GM12878 (cell line): ENCODE measurements at regions not wholly inside any gene's neighbourhood (a gene's known extent, or its start where the extent isn't known, plus 50 kb on each side); places are given as distances from the start of the nearest gene placed in this dataset.

Source experiments
- ATAC-seq: fragments of 200-7000 bp; cut with Tn5 transposase; 3 replicates; pipeline ENCODE4 v1.9.1; 2020; ENCODE audit warnings: mild to moderate bottlenecking, moderate library complexity
- BruUV-seq: library from RNA; stranded (reverse); fragments of 400-500 nt; replicated peaks from 2 replicates; lab custom pipeline; 2021; lab: Mats Ljungman, UMichigan
- CTCF ChIA-PET: fragments of 300-600 bp; sonication (Branson Sonifier 250); formaldehyde crosslinking; extraction: SDS; loops from one replicate; lab custom pipeline; 2021; ENCODE audit warnings: inconsistent platforms; lab: Yijun Ruan, JAX
- POLR2A ChIA-PET: fragments of 350-600 bp; formaldehyde crosslinking; extraction: SDS; loops from one replicate; lab custom pipeline; 2021; ENCODE audit warnings: inconsistent platforms; lab: Charles Lee
- RAD21 ChIA-PET: fragments of 300-600 bp; sonication (Branson Sonifier 250); formaldehyde crosslinking; loops from one replicate; lab custom pipeline; 2023; ENCODE audit warnings: antibody characterized with exemption; ENCODE audit not compliant: unreplicated experiment; lab: Charles Lee
- SMC1A ChIA-PET: fragments of 300-600 bp; sonication (Branson Sonifier 250); formaldehyde crosslinking; loops from one replicate; lab custom pipeline; 2023; ENCODE audit not compliant: unreplicated experiment, uncharacterized antibody; lab: Charles Lee
- DNase-seq: peaks from one replicate; pipeline ENCODE4 v3.0.0-alpha.2; 2011; ENCODE audit warnings: low read depth, low spot score
- FAIRE-seq: peaks from 3 replicates; lab custom pipeline; 2011; peaks lifted over from hg19 to GRCh38; lab: Jason Lieb, UNC
- H2AFZ ChIP-seq: 2 replicates; pipeline ENCODE4 v1.6.0; 2011; ENCODE audit warnings: low read depth, low read length, control low read depth; ENCODE audit not compliant: control insufficient read depth
- H3K27ac ChIP-seq: 2 replicates; pipeline ENCODE4 v1.5.1; 2011; ENCODE audit warnings: control low read depth; ENCODE audit not compliant: control insufficient read depth, insufficient read depth
- H3K27me3 ChIP-seq, 2 experiments: replicated peaks in 1 of 2; 2 replicates each; pipeline versions ENCODE4 v1.6.0 to v1.6.1; 2011; ENCODE audit warnings: low read length in 1 of 2; ENCODE audit not compliant: control insufficient read depth in 2 of 2, insufficient read depth in 2 of 2
- H3K36me3 ChIP-seq, 2 experiments: 2 replicates each; pipeline ENCODE4 v1.5.1; 2011; ENCODE audit warnings: low read length in 1 of 2; ENCODE audit not compliant: control insufficient read depth in 2 of 2, insufficient read depth in 2 of 2
- H3K4me1 ChIP-seq: 2 replicates; pipeline ENCODE4 v1.6.1; 2011; ENCODE audit warnings: mild to moderate bottlenecking, low read length, moderate library complexity, mixed read lengths; ENCODE audit not compliant: control insufficient read depth, insufficient read depth
- H3K4me2 ChIP-seq: 2 replicates; pipeline ENCODE4 v1.6.0; 2011; ENCODE audit warnings: control low read depth; ENCODE audit not compliant: control insufficient read depth, insufficient read depth
- H3K4me3 ChIP-seq: fragments of 200-600 bp; sonication (generic); 2 replicates; pipeline ENCODE4 v1.5.1; 2016
- H3K79me2 ChIP-seq: 2 replicates; pipeline ENCODE4 v1.6.0; 2011; ENCODE audit warnings: low read length; ENCODE audit not compliant: control insufficient read depth, insufficient read depth
- H3K9ac ChIP-seq: 2 replicates; pipeline ENCODE4 v1.8.0; 2011; ENCODE audit warnings: low read length, control low read depth, mixed read lengths; ENCODE audit not compliant: control insufficient read depth, insufficient read depth
- H3K9me3 ChIP-seq: replicated peaks from 3 replicates; pipeline ENCODE4 v1.5.1; 2011; ENCODE audit warnings: mild to moderate bottlenecking, low read length; ENCODE audit not compliant: control insufficient read depth, insufficient read depth
- H4K20me1 ChIP-seq: 2 replicates; pipeline ENCODE4 v1.6.0; 2011; ENCODE audit not compliant: control insufficient read depth, insufficient read depth
- BRCA1 ChIP-seq: IDR thresholded peaks from 2 replicates; pipeline ENCODE4 v1.6.1; 2011; ENCODE audit warnings: low read depth, low read length, improper control_type of control experiment
- CHD1 ChIP-seq: IDR thresholded peaks from 2 replicates; pipeline ENCODE4 v1.6.1; 2012; ENCODE audit warnings: low read depth, low read length, improper control_type of control experiment
- EGR1 ChIP-seq, 2 experiments: IDR thresholded peaks; 1 replicate in 1 of 2; 2 replicates in 1 of 2; pipeline ENCODE4 v1.6.1; 2011 to 2012; ENCODE audit warnings: low read depth in 2 of 2, low read length in 2 of 2, borderline replicate concordance in 1 of 2, mild to moderate bottlenecking in 1 of 2, moderate library complexity in 1 of 2
- IKZF2 ChIP-seq, 2 experiments: fragments of 450-650 bp; IDR thresholded peaks; 2 replicates each; pipeline ENCODE4 v1.6.1; 2017; ENCODE audit warnings: mild to moderate bottlenecking in 2 of 2, moderate library complexity in 2 of 2
- NR2C2 ChIP-seq: IDR thresholded peaks from 2 replicates; pipeline ENCODE4 v1.6.1; 2011; ENCODE audit warnings: borderline replicate concordance, low read depth; ENCODE audit not compliant: control insufficient read depth, insufficient read length
- POLR2AphosphoS2 ChIP-seq: IDR thresholded peaks from 2 replicates; pipeline ENCODE4 v1.6.1; 2011; ENCODE audit warnings: low read depth, mild to moderate bottlenecking, low read length, improper control_type of control experiment, moderate library complexity
- RAD51 ChIP-seq: fragments of 450-650 bp; IDR thresholded peaks from 2 replicates; pipeline ENCODE4 v1.6.1; 2016; ENCODE audit warnings: moderate library complexity, mild to moderate bottlenecking, inconsistent platforms
- RCOR1 ChIP-seq: conservative IDR thresholded peaks from 2 replicates; pipeline ENCODE4 v1.6.1; 2012; ENCODE audit warnings: low read depth, low read length, improper control_type of control experiment
- SPI1 ChIP-seq: IDR thresholded peaks from 2 replicates; pipeline ENCODE4 v1.6.1; 2011; ENCODE audit warnings: low read depth, mild to moderate bottlenecking, low read length, moderate library complexity, borderline replicate concordance; ENCODE audit not compliant: insufficient read depth
- TCF12 ChIP-seq: IDR thresholded peaks from 2 replicates; pipeline ENCODE4 v1.6.1; 2011; ENCODE audit warnings: low read depth, mild to moderate bottlenecking, low read length
- ZNF24 ChIP-seq: fragments of 450-650 bp; IDR thresholded peaks from 2 replicates; pipeline ENCODE4 v1.6.1; 2017; ENCODE audit warnings: antibody characterized with exemption, mild to moderate bottlenecking
- WGBS: methylation state at CpG from one replicate; pipeline ENCODE4 v1.1.6; 2016; ENCODE audit warnings: low lambda C conversion rate; ENCODE audit not compliant: insufficient replicate concordance, insufficient coverage; ENCODE audit errors: missing lambda C conversion rate; 5-methylcytosine and 5-hydroxymethylcytosine counted together
- in situ Hi-C: fragments of 300-500 bp; cut with MboI; formaldehyde crosslinking; loops from 9 replicates; pipeline ENCODE4 v1.14.3; 2018; ENCODE audit warnings: mixed read lengths
- intact Hi-C: fragments of 100-400 bp; cut with micrococcal nuclease; formaldehyde crosslinking; loops from one replicate; pipeline ENCODE4 v1.14.2; 2022; ENCODE audit not compliant: unreplicated experiment
- TF ChIP-seq, protein P1 (sequence below): fragments of 150-350 bp; IDR thresholded peaks from 2 replicates; pipeline ENCODE4 v1.6.1; 2014; ENCODE audit warnings: mild to moderate bottlenecking, low read depth, low read length
- TF ChIP-seq, protein P2 (sequence below): fragments of 450-650 bp; IDR thresholded peaks from 2 replicates; pipeline ENCODE4 v1.6.1; 2017; ENCODE audit warnings: antibody characterized with exemption, mild to moderate bottlenecking, moderate library complexity

DNA sequence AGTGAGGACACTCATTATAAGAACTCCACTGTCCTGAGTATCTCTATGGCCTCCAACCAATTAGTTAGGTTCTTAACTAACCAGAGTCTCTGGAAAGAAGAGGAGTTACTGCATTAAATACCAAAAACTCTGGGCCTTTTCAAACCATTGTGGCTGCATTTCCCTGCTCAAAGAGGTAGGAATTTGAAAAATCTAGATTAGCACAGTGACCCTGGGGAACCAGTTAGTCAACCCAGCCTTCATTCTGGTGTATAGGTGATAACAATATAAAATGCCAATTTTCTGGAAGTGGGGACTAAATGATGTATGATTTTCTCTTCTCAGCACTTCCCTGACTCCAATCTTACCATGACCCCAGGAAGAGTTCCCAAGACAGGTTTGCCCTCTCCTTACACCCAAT is 287.8 kb upstream of the SETBP1 start:
- no TSS peak for BruUV-seq
- RAD21 ChIA-PET, result interaction anchor here (1.6 kb wide), 1 partner anchor 8 kb away, joined by 3 read pairs; no protein-coding TSS in a partner anchor
- Histone ChIP-seq H3K4me1 (no peaks in the 10 kb centered on the region), H3K4me3 (no peak overlapping the region), H3K27me3 (no peaks in the 10 kb centered on the region)
- intact Hi-C loops, result no loop called here
- DNase-seq, result no peak
- TF ChIP-seq, protein P1, sequence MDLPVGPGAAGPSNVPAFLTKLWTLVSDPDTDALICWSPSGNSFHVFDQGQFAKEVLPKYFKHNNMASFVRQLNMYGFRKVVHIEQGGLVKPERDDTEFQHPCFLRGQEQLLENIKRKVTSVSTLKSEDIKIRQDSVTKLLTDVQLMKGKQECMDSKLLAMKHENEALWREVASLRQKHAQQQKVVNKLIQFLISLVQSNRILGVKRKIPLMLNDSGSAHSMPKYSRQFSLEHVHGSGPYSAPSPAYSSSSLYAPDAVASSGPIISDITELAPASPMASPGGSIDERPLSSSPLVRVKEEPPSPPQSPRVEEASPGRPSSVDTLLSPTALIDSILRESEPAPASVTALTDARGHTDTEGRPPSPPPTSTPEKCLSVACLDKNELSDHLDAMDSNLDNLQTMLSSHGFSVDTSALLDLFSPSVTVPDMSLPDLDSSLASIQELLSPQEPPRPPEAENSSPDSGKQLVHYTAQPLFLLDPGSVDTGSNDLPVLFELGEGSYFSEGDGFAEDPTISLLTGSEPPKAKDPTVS, result no peak
- TF ChIP-seq RCOR1, result no peak
- no peak for TF ChIP-seq CHD1
- TF ChIP-seq RAD51, result no peak
- TF ChIP-seq EGR1 (IDR thresholded peaks at IDR 0.05; ENCODE audit: borderline replicate concordance in 1 of 2, low read depth in 2 of 2, low read length in 2 of 2), result no peak
- TF ChIP-seq SPI1, result no peak
- TF ChIP-seq, all 136 proteins: peak for 0
- no peak overlapping the region for H3K27ac ChIP-seq
- in situ Hi-C loops, result no loop called here
- CTCF ChIA-PET, result no interaction called here
- FAIRE-seq (no peak), ATAC-seq (no peak)
- H3K36me3 ChIP-seq, result no peaks in the 10 kb centered on the region
- H3K4me2 ChIP-seq, result no peak overlapping the region
- POLR2A ChIA-PET, result no interaction called here
- H3K79me2 ChIP-seq, result no peaks in the 10 kb centered on the region
- H4K20me1 ChIP-seq, result no peaks in the 10 kb centered on the region
- H3K9ac ChIP-seq, result no peak overlapping the region
- no peaks in the 10 kb centered on the region for H3K9me3 ChIP-seq
- SMC1A ChIA-PET, result no interaction called here
- no peak overlapping the region for H2AFZ ChIP-seq

GRCh38 chr18:44393406-44393805 is 287.3 kb upstream of the SETBP1 start:
- FAIRE-seq (no peak), DNase-seq (no peak), ATAC-seq (no peak)
- Histone ChIP-seq H3K4me1 (no peaks in the 10 kb centered on the region), H3K4me2 (no peak overlapping the region), H3K9me3 (no peaks in the 10 kb centered on the region), H3K79me2 (no peaks in the 10 kb centered on the region), H3K27me3 (no peaks in the 10 kb centered on the region), H3K27ac (no peak overlapping the region), H3K36me3 (no peaks in the 10 kb centered on the region), H3K4me3 (no peak overlapping the region), H3K9ac (no peak overlapping the region), H4K20me1 (no peaks in the 10 kb centered on the region), H2AFZ (no peak overlapping the region)
- ChIA-PET POLR2A (no interaction called here), CTCF (no interaction called here), SMC1A (no interaction called here), RAD21 (no interaction called here)
- BruUV-seq, result no TSS peak
- intact Hi-C loops (no loop called here), in situ Hi-C loops (no loop called here)
- whole genome bisulfite sequencing, result 45% methylated on average over 2 of the region's 2 CpGs
- no peak for TF ChIP-seq TCF12
- TF ChIP-seq BRCA1, result no peak
- TF ChIP-seq, protein P2, sequence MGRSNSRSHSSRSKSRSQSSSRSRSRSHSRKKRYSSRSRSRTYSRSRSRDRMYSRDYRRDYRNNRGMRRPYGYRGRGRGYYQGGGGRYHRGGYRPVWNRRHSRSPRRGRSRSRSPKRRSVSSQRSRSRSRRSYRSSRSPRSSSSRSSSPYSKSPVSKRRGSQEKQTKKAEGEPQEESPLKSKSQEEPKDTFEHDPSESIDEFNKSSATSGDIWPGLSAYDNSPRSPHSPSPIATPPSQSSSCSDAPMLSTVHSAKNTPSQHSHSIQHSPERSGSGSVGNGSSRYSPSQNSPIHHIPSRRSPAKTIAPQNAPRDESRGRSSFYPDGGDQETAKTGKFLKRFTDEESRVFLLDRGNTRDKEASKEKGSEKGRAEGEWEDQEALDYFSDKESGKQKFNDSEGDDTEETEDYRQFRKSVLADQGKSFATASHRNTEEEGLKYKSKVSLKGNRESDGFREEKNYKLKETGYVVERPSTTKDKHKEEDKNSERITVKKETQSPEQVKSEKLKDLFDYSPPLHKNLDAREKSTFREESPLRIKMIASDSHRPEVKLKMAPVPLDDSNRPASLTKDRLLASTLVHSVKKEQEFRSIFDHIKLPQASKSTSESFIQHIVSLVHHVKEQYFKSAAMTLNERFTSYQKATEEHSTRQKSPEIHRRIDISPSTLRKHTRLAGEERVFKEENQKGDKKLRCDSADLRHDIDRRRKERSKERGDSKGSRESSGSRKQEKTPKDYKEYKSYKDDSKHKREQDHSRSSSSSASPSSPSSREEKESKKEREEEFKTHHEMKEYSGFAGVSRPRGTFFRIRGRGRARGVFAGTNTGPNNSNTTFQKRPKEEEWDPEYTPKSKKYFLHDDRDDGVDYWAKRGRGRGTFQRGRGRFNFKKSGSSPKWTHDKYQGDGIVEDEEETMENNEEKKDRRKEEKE, result no peak
- no peak for TF ChIP-seq IKZF2 (IDR thresholded peaks at IDR 0.05)
- TF ChIP-seq POLR2AphosphoS2, result no peak
- TF ChIP-seq ZNF24, result no peak
- TF ChIP-seq NR2C2, result no peak
